K562 (cell line): ENCODE measurements at regions not wholly inside any gene's neighbourhood (a gene's known extent, or its start where the extent isn't known, plus 50 kb on each side); places are given as distances from the start of the nearest gene placed in this dataset.

Source experiments
- ATAC-seq: fragments of 200-7000 bp; cut with Tn5 transposase; 3 replicates; pipeline ENCODE4 v1.9.1; 2020; ENCODE audit warnings: moderate library complexity
- BruUV-seq: library from RNA; stranded (reverse); fragments of 400-500 nt; replicated peaks from 2 replicates; lab custom pipeline; 2021; lab: Mats Ljungman, UMichigan
- CTCF ChIA-PET: fragments of 300-600 bp; formaldehyde crosslinking; extraction: SDS; loops from one replicate; lab custom pipeline; 2021; ENCODE audit warnings: low intra/inter-chr PET ratio; lab: Yijun Ruan, JAX
- POLR2A ChIA-PET: fragments of 300-600, 350-650 bp; sonication (Branson Sonifier 250); formaldehyde crosslinking; extraction: SDS; loops from one replicate; lab custom pipeline; 2021; ENCODE audit warnings: antibody characterized with exemption, inconsistent platforms; lab: Yijun Ruan, JAX
- DNase-seq, 4 experiments: peaks; one replicate each; pipeline versions ENCODE4 v3.0.0 to v3.0.0-alpha.2; 2011 to 2018; ENCODE audit warnings: low spot score in 3 of 4, mixed read lengths in 3 of 4; ENCODE audit errors: extremely low read depth in 1 of 4
- FAIRE-seq: peaks from 2 replicates; lab custom pipeline; 2011; peaks lifted over from hg19 to GRCh38; lab: Jason Lieb, UNC
- H2AFZ ChIP-seq: 2 replicates; pipeline ENCODE4 v1.6.0; 2011; ENCODE audit warnings: low read depth, low read length, control low read depth, inconsistent platforms
- H3K27ac ChIP-seq: fragments of 200-600 bp; 3 replicates; pipeline ENCODE4 v1.8.0; 2011; ENCODE audit warnings: low read depth, mild to moderate bottlenecking, control low read depth, inconsistent platforms, low read length, moderate library complexity, mixed read lengths; ENCODE audit errors: extremely low read depth
- H3K27me3 ChIP-seq, 2 experiments: fragments of 300-600 bp in 1 of 2; 2 replicates in 1 of 2; 3 replicates in 1 of 2; pipeline versions ENCODE4 v1.6.0 to v1.8.0; 2011; ENCODE audit warnings: inconsistent platforms in 2 of 2, low read length in 2 of 2, mild to moderate bottlenecking in 1 of 2, mixed read lengths in 1 of 2, moderate library complexity in 1 of 2; ENCODE audit not compliant: control insufficient read depth in 2 of 2, insufficient read depth in 2 of 2
- H3K36me3 ChIP-seq: fragments of 300-600 bp; 3 replicates; pipeline ENCODE4 v1.8.0; 2011; ENCODE audit warnings: mild to moderate bottlenecking, low read length, inconsistent platforms; ENCODE audit not compliant: control insufficient read depth, insufficient read depth
- H3K4me1 ChIP-seq, 2 experiments: fragments of 200-600 bp in 1 of 2; replicated peaks in 1 of 2; 2 replicates in 1 of 2; 3 replicates in 1 of 2; pipeline versions ENCODE4 v1.5.1 to v1.8.0; 2011; ENCODE audit warnings: inconsistent platforms in 2 of 2, low read length in 2 of 2, mild to moderate bottlenecking in 1 of 2, mixed read lengths in 1 of 2, moderate library complexity in 1 of 2; ENCODE audit not compliant: control insufficient read depth in 2 of 2, insufficient read depth in 2 of 2
- H3K4me2 ChIP-seq: 2 replicates; pipeline ENCODE4 v1.6.1; 2011; ENCODE audit warnings: low read length, control low read depth, inconsistent platforms, mixed read lengths; ENCODE audit not compliant: insufficient read depth
- H3K4me3 ChIP-seq: fragments of 200-600 bp; sonication (generic), shearing (Covaris generic); 2 replicates; pipeline ENCODE4 v1.5.1; 2016; ENCODE audit warnings: control low read depth, inconsistent platforms
- H3K79me2 ChIP-seq: fragments of 200-600 bp; 3 replicates; pipeline ENCODE4 v1.8.0; 2011; ENCODE audit warnings: low read length, inconsistent platforms; ENCODE audit not compliant: control insufficient read depth, insufficient read depth
- H3K9ac ChIP-seq, 2 experiments: 2 replicates each; pipeline versions ENCODE4 v1.6.0 to v1.6.1; 2011; ENCODE audit warnings: low read depth in 2 of 2, low read length in 2 of 2, control low read depth in 1 of 2, inconsistent platforms in 1 of 2, mild to moderate bottlenecking in 1 of 2, mixed read lengths in 1 of 2; ENCODE audit not compliant: insufficient read depth in 1 of 2
- H3K9me1 ChIP-seq: one replicate; pipeline ENCODE4 v1.6.0; 2011; ENCODE audit warnings: inconsistent platforms, mild to moderate bottlenecking, low read length, moderate library complexity; ENCODE audit not compliant: control insufficient read depth, insufficient read depth
- H3K9me3 ChIP-seq: replicated peaks from 2 replicates; pipeline ENCODE4 v1.5.1; 2011; ENCODE audit warnings: low read depth, low read length, inconsistent platforms; ENCODE audit not compliant: control insufficient read depth, insufficient read depth
- H4K20me1 ChIP-seq: replicated peaks from 2 replicates; pipeline ENCODE4 v1.6.1; 2011; ENCODE audit warnings: low read length, inconsistent platforms, mixed read lengths; ENCODE audit not compliant: control insufficient read depth, insufficient read depth
- DACH1 ChIP-seq: fragments of 450-650 bp; IDR thresholded peaks from 2 replicates; pipeline ENCODE4 v1.6.1; 2018; ENCODE audit not compliant: partially characterized antibody
- MTA3 ChIP-seq: fragments of 450-650 bp; formaldehyde crosslinking; IDR thresholded peaks from 2 replicates; pipeline ENCODE4 v1.6.1; 2017; ENCODE audit warnings: mild to moderate bottlenecking, borderline replicate concordance
- RHOXF2B ChIP-seq: fragments of 250-450 bp; sonication (Bioruptor Pico); conservative IDR thresholded peaks from 2 replicates; pipeline ENCODE4 v1.5.1; 2021
- in situ Hi-C: fragments of 300-500 bp; cut with MboI; formaldehyde crosslinking; loops from 4 replicates; pipeline ENCODE4 v1.15.0; 2018; ENCODE audit warnings: inconsistent platforms, mixed read lengths
- intact Hi-C: fragments of 100-400 bp; cut with micrococcal nuclease; formaldehyde crosslinking; loops from 2 replicates; pipeline ENCODE4 v1.14.2; 2022
- TF ChIP-seq, protein P1 (sequence below): sonication (generic); formaldehyde crosslinking; IDR thresholded peaks from 2 replicates; pipeline ENCODE4 v1.8.1; 2023; ENCODE audit warnings: mild to moderate bottlenecking, missing genetic modification reagents
- TF ChIP-seq, protein P2 (sequence below): fragments of 450-650 bp; conservative IDR thresholded peaks from 2 replicates; pipeline ENCODE4 v1.6.1; 2016; ENCODE audit warnings: missing genetic modification characterization, low read depth, mild to moderate bottlenecking, control low read depth, missing compliant biosample characterization
- TF ChIP-seq, protein P3 (sequence below): fragments of 450-650 bp; IDR thresholded peaks from 2 replicates; pipeline ENCODE4 v1.6.1; 2016; ENCODE audit warnings: missing biosample characterization, missing genetic modification characterization

DNA sequence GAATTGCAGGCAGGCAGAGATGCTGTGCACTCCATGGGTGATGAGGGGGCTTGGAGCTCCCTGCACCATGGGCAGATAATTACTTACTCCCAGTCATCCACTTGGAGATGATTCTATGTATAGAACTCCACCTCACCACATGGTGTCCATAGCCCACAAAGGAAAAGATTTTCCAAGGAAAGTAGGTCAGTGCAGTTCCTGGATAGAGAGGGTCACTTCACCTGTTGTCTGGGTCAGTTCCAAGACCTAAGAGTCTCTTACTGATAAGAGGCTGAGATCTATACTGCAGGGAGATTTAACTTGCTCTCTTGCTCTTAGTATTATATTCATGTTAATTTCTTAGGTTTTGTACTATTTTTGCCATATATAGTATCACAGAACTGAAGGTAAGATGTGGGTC is 113.9 kb upstream of the BRINP1 start:
- no peak overlapping the region for H2AFZ ChIP-seq
- no peak overlapping the region for H3K9ac ChIP-seq
- no peak overlapping the region for H3K4me2 ChIP-seq
- H4K20me1 ChIP-seq, result no peaks in the 10 kb centered on the region
- intact Hi-C loops, result no loop called here
- FAIRE-seq, result no peak
- no peaks in the 10 kb centered on the region for H3K9me1 ChIP-seq
- H3K9me3 ChIP-seq, result no peaks in the 10 kb centered on the region
- no TSS peak for BruUV-seq
- no peak for TF ChIP-seq RHOXF2B (CRISPR knock-in tag)
- TF ChIP-seq, protein P1, sequence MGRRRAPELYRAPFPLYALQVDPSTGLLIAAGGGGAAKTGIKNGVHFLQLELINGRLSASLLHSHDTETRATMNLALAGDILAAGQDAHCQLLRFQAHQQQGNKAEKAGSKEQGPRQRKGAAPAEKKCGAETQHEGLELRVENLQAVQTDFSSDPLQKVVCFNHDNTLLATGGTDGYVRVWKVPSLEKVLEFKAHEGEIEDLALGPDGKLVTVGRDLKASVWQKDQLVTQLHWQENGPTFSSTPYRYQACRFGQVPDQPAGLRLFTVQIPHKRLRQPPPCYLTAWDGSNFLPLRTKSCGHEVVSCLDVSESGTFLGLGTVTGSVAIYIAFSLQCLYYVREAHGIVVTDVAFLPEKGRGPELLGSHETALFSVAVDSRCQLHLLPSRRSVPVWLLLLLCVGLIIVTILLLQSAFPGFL (CRISPR knock-in tag), result no peak
- TF ChIP-seq, protein P2, sequence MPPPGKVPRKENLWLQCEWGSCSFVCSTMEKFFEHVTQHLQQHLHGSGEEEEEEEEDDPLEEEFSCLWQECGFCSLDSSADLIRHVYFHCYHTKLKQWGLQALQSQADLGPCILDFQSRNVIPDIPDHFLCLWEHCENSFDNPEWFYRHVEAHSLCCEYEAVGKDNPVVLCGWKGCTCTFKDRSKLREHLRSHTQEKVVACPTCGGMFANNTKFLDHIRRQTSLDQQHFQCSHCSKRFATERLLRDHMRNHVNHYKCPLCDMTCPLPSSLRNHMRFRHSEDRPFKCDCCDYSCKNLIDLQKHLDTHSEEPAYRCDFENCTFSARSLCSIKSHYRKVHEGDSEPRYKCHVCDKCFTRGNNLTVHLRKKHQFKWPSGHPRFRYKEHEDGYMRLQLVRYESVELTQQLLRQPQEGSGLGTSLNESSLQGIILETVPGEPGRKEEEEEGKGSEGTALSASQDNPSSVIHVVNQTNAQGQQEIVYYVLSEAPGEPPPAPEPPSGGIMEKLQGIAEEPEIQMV, result no peak
- no peak for TF ChIP-seq DACH1
- TF ChIP-seq, protein P3, sequence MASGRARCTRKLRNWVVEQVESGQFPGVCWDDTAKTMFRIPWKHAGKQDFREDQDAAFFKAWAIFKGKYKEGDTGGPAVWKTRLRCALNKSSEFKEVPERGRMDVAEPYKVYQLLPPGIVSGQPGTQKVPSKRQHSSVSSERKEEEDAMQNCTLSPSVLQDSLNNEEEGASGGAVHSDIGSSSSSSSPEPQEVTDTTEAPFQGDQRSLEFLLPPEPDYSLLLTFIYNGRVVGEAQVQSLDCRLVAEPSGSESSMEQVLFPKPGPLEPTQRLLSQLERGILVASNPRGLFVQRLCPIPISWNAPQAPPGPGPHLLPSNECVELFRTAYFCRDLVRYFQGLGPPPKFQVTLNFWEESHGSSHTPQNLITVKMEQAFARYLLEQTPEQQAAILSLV (tag), result no peak
- TF ChIP-seq MTA3, result no peak
- no peak for ATAC-seq
- no peak overlapping the region for H3K27ac ChIP-seq
- ChIA-PET CTCF (no interaction called here), POLR2A (no interaction called here)
- in situ Hi-C loops, result no loop called here
- DNase-seq, result no peak
- H3K4me3 ChIP-seq, result no peak overlapping the region
- H3K4me1 ChIP-seq, result no peaks in the 10 kb centered on the region
- H3K36me3 ChIP-seq, result no peaks in the 10 kb centered on the region
- no peaks in the 10 kb centered on the region for H3K27me3 ChIP-seq
- no peaks in the 10 kb centered on the region for H3K79me2 ChIP-seq
